NCI-H748 treated with DMSO at 0.1 percent for 48 hours (cell line): ENCODE measurements at regions not wholly inside any gene's neighbourhood (a gene's known extent, or its start where the extent isn't known, plus 50 kb on each side); places are given as distances from the start of the nearest gene placed in this dataset.
"Not testable (repeated sequence)": the region's sequence is repeated elsewhere in the genome, so short reads cannot be mapped to it uniquely, and the experiment has no call there.

Source experiments
- DNase-seq: peaks from one replicate; lab custom pipeline; 2025; lab: John Stamatoyannopoulos, UW

DNA sequence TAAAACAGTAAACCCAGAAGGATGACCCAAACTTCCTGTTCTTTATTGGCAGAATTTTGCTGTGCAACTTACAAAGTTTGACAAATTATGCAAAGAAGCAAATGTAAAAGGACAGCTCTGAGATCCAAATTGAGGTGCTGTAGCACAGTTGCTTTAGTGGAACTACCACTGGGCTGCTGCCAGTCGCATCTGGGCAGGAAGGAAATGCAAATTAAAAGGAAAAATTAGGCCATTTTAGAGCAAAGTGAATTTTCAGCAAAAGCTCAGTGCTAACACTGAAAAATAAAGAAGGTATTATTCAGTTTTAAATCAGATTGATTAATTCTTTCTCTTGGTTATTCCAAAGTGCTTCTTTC, 104.5 kb downstream of the ZMAT3 start:
- no peak for DNase-seq

DNA sequence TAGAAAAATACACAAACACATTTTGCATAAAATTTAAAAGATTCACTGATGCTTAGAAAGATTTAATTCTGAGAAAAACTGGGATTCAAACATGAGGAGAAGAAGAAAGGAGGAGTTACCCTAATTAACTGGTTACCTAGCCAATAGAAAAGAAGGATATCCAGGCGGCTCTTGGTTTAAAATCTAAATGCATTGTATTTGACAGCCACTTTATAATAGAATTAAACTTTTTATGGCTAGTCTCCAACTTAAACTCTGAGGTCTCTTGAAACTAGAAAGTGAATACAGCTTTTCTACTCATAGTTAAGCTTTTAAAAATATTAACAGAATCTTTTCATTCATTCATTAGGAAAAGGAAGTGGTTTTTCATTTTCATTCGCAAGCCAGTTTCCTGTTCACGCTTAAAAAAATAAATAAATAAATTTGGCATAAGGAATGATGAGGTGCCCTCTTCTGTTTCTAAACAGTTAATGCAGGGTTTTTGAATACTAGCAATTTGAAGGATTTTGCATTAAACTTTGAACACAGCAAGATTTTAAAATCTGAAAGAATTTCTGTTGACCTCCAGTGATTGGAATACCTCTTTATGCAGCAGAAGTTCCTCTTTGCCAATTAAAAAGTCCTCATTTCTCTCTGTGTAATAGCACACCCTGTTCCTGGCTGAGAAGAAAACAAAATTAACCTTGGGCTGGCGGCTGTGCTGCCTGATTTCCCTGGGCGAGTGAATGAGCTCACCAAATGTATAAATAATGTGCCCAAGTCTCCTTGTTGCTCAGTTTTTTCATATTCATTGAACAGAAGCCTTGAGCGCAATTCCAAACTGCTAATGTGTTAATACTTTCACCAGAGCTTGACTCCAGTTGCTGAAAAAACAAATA, 105.1 kb downstream of the ZMAT3 start:
- DNase-seq: peak; percentile 18

DNA sequence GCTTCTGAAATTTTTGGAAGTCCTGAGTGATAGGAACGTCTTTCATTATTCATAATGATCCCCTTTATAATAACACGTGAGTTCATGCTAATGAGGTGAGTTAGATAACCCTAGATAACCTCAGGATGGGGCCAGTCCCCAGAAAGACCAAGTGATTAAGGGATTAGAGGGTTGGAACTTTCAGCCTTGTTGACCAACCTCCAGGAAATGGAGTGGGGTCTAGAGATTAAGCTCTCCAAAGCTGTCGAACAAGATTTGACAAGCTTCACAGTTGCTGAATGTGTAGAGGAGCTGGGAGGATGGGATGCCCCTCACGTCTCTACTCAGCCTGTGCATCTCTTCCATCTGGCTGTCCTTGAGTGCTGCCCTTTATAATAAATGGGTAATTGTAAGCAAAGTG, 107.1 kb downstream of the ZMAT3 start:
- DNase-seq: no peak

DNA sequence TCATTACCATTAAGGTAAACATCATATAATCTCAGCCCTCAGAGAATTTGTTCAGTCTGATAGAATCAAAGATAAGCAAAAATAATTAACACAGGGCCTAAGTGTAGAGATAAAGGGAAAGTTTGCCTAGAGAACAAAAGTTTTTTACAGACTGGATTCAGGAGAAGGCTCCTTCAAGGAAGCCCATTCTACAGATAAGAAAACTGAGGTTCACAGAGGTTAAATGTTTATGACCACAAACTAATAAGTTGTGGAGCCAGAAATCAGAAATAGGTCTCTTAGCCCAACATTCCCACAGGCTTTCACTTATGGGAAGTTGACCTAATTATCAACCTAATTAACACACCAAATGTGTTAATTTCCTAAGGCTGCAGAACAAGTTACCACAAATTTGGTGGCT, 110.7 kb downstream of the ZMAT3 start:
- DNase-seq: no peak

DNA sequence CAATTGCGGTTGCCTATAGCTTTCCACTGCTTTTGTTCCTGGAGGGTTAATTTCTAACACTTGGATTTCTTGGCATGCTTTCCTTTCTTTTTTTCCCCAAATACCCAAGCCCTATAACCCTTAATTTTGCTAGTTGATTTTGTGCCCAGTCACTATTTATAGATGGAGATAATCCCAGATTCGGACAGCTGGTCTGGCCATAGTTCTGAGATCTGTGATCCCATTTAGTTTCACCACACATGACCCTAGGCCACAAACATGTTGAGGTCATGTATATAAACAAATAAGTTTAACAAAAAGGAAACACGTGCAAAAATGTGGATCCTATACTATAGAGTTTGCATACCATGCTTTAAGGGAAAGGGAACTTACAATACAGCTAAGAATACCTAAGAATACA, 111.4 kb downstream of the ZMAT3 start:
- DNase-seq: no peak

DNA sequence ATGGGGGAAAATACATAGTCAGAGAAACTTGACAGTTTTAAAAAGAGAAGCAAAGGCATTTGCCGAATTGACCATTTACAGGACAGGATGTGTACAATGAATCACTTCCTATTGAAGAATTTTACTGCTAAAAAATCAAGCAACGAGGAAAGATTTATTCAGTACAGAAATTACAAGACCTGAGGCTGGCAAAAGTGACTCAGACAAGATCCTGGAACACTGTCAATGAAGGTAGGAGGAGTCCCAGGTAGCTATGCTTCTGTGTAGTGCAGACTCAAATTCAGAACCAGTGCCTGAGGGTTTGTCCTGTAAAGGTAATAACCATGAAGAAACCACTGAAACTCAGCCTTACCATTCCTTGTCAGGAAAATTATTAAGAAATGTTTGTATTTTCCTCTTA, 120.9 kb downstream of the ZMAT3 start:
- no peak for DNase-seq

DNA sequence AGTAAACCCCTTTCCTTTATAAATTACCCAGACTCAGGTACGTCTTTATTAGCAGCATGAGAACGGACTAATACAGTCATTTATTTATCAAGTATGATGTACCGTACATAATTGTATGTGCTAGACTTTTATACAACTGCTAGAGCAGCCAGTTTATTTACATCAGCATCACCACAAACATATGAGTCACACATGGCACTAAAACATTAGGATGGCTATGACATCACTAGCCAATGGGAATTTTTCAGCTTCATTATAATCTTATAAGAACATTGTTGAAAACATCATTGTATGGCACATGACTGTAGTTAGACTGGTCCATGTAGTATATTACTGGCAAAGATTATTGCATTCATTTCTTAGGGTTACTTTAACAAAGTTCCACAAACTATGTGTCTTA, 121.7 kb downstream of the ZMAT3 start:
- DNase-seq: no peak

DNA sequence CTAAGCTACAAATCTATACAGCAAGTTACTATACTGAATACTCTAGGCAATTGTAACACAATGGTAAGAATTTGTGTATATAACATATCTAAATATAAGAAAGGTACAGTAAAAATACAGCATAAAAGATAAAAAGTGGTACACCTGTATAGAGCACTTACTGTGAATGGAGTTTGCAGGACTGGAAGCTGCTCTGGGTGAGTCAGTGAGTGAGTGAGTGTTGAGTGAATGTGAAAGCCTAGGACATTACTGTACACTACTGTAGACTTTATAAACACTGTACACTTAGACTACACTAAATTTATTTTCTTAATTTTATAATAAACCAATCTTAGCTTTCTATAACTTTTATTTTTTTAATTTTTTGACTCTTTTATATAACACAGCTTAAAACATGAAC, 123.1 kb downstream of the ZMAT3 start:
- no peak for DNase-seq

DNA sequence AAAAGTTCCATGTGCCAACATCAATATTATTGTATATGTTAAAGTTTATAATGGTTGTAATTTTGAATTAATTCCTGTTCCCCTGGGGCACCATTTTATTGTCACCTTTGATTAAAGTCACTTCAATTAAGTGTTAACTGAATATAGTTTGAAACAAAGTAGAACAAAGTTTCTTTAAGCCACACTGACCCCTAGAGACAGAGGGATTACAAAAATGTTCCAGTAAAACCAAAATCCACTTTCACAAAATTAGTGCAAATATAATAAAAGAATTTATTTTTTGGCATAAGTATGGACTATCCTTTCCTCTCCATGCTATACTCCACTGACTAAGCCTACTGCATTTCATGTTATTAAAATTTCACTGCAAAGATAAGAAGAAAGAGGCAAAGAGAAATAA, 123.9 kb downstream of the ZMAT3 start:
- no peak for DNase-seq

DNA sequence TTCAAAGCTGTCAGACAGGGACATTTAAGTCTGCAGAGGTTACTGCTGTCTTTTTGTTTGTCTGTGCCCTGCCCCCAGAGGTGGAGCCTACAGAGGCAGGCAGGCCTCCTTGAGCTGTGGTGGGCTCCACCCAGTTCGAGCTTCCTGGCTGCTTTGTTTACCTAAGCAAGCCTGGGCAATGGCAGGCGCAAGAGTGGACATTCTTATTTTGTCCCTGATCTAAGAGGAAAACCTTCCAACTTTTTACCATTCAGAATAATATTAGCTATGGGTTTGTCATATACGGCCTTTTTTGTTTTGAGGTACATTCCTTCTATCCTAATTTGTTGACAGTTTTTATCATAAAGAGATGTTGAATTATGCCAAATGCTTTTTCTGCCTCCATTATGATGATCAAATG, 129.3 kb downstream of the ZMAT3 start:
- not testable (repeated sequence) for DNase-seq

DNA sequence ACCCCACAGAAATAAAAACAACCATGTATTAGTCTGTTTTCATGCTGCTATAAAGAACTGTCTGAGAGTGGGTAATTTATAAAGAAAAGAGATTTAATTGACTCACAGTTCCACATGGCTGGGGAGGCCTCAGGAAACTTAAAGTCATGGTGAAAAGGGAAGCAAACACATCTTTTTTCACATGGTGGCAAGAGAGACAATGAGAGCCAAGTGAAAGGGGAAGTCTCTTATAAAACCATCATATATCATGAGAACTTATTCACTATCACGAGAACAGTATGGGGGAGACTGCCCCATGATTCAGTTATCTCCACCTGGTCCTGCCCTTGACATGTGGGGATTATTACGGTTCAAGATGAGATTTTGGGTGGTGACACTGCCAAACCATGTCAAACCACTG, 141.5 kb downstream of the ZMAT3 start:
- DNase-seq: no peak

DNA sequence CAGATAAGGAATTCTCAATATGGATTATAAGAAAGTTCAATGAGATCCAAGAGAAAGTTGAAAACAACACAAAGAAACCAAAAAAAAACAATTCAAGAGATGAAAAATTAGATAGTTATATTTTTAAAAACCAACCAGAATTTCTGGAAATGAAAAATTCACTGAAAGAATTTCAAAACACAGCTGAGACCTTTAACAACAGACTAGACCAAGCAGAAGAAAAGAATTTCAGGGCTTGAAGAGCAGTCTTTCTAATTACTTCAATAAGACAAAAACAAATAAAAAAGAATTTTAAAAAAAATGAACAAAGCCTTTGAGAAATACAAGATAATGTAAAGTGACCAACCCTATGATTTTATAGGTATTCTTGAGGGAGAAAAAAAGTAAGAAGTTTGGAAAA, 155.4 kb downstream of the ZMAT3 start:
- no peak for DNase-seq

DNA sequence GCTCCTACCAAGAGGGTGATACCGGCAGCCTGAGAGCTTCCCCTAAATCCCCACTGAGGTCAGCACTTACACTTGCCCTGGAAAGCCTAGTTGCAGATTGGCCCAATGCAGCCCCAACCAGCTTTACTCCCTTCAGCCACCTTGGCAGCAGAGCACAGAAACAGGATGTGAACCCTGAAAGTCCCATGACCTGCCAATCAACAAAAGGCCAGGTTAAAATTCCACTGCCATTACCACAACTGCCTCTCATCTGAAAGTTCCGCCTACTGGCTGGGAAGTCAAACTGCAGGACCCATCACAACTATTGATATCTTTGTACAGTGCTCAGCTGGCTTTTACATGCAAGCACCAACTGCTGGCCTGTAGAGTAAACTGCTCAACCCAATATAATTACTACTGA, 156.2 kb downstream of the ZMAT3 start:
- DNase-seq: no peak

DNA sequence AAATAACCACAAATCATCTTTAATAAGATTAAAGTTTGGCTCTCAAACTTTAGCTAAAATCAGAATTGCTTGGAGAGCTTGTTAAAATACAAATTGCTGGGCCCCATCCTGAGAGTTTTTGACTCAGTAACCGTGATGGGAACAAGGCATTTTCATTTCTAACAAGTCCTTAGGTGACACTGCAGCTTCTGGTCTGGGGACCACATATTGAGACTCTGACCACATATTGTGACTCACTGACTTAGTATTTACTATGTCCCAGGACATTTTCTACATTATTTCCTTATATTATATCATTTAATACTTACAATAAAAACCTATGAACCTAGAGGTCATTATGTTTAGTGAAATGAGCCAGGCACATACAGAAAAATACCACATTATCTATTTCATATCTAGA, 164.5 kb downstream of the ZMAT3 start:
- no peak for DNase-seq

DNA sequence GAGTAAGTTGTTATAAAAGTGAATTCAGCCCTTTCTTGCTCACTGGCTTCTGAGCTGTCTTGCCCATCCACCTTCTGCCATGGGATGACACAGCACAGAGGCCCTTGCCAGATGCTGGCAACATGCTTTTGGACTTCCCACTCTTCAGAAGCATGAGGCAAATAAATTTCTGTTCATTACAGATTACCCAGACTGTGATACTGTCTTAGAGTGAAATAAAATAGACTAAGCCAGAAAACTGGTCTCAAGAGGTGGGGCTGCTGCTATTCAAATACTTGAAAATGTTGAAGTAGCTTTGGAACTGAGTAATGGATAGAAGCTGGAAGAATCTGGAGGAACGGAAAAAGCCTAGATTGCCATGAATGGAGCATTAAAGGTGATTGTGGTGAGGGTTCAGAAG, 170.4 kb downstream of the ZMAT3 start:
- DNase-seq: peak; percentile 33

DNA sequence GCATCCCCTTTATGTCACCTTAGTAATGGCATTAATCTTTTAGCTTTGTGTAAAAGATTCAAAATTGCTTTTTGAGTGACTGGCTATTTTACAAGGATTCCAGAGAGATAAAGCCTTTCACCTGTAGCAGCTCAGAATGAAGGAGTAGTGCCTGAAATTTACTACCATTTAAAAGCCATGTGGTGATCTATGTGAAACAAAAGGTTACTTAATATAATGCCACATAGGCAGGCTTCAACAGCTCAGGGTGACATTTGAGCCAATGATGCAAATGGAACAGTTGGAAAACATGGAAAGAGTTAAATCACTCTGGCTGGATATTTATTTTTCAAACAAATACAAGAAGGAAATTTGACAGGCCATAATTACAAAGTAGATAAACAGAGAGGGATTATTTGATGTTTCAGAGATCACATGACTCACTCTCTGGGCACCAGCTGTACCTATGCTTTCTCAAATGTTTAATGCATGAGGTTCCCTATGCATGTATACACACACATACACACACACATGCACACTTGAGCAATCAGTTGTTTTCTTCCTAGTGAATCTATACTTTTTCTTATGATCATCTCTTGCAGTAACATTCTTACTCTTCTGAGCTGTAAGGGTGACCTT, 171.5 kb downstream of the ZMAT3 start:
- peak; percentile 99 for DNase-seq

DNA sequence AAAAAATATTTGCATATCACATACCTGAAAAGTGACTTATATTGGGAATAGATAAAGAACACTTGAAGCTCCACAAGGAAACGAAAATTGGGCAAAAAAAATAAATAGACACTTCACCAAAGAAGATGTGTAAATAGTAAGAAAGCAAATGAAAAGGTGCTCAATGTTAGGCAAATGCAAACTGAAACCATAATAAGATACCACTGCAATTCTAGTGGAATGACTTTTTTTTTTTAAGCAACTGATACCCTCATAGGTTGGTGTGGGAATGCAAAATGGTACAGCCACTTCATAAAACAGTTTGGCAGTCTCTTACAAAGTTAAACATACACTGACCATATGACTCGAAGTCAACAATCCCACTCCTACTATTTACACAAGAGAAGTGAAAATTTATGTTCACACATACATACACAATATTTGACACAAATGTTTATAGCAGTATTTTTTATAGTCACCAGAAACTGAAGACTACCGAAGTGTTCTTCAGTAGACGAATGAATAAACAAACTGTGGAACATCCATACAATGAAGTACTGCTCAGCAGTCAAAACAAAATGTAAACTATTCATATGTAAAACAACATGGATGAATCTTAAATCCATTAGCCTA, 176.3 kb downstream of the ZMAT3 start:
- no peak for DNase-seq
